ENCODE measurements at regions not wholly inside any gene's neighbourhood (a gene's known extent, or its start where the extent isn't known, plus 50 kb on each side); places are given as distances from the start of the nearest gene placed in this dataset.

GRCh38 chr14:101362529-101363260, 198.6 kb upstream of the DIO3 start:
- Histone ChIP-seq H3K9me3 (ENCODE audit: low read length) (no peaks in the 10 kb centered on the region), H3K79me2 (ENCODE audit: insufficient read depth, low read length) (no peaks in the 10 kb centered on the region), H3K4me1 (ENCODE audit: insufficient read depth, low read length) (peaks cover 28% of the 10 kb centered on the region), H3K4me2 (ENCODE audit: low read depth, low read length) (no peak overlapping the region), H3K4me3 (replicated peaks in 1 of 3; ENCODE audit: insufficient read depth in 1 of 3, low read depth in 2 of 3, low read length in 3 of 3) (no peak overlapping the region), H3K27ac (ENCODE audit: extremely low read length, insufficient read depth, low read length) (no peak overlapping the region), H3K9ac (ENCODE audit: insufficient read depth, low read depth, low read length) (no peak overlapping the region), H3K36me3 (replicated peaks in 1 of 2; ENCODE audit: control insufficient read depth in 1 of 2, insufficient read depth in 2 of 2, low read length in 2 of 2) (no peaks in the 10 kb centered on the region), H3K27me3 (ENCODE audit: control insufficient read depth in 1 of 2, insufficient read depth in 2 of 2, low read length in 2 of 2) (peaks cover 6 to 64% of the 10 kb centered on the region in 2 experiments; a peak in 4 of 5 replicates), H4K20me1 (ENCODE audit: insufficient read depth, low read length) (no peaks in the 10 kb centered on the region), H2AFZ (ENCODE audit: low read length) (no peak overlapping the region)
- BruUV-seq (replicated peaks), result no TSS peak
- 36% methylated on average over 16 of the region's 17 CpGs for WGBS (ENCODE audit: low lambda C conversion rate)
- CTCF ChIA-PET (ENCODE audit: low intra/inter-chr PET ratio, low total read pairs), result no interaction called here
- TF ChIP-seq MYPOP (CRISPR knock-in tag; IDR thresholded peaks at IDR 0.05), result no peak
- TF ChIP-seq ZNF839 (CRISPR knock-in tag; IDR thresholded peaks at IDR 0.05; ENCODE audit: borderline replicate concordance), result no peak
- TF ChIP-seq SMARCE1 (IDR thresholded peaks at IDR 0.05; ENCODE audit: borderline replicate concordance), result no peak
- no peak for TF ChIP-seq HDAC2 (CRISPR knock-in tag; IDR thresholded peaks at IDR 0.05)
- TF ChIP-seq MLXIP (CRISPR knock-in tag; IDR thresholded peaks at IDR 0.05; ENCODE audit: borderline replicate concordance), result no peak
- no peak for TF ChIP-seq MIER2 (CRISPR knock-in tag; IDR thresholded peaks at IDR 0.05)
- no peak for TF ChIP-seq ZNF550 (CRISPR knock-in tag; IDR thresholded peaks at IDR 0.05; ENCODE audit: borderline replicate concordance)
- TF ChIP-seq TFAP4 (IDR thresholded peaks at IDR 0.05; ENCODE audit: borderline replicate concordance, low read depth), result no peak
- TF ChIP-seq ZBTB37 (CRISPR knock-in tag; IDR thresholded peaks at IDR 0.05), result no peak
- DNase-seq (ENCODE audit: low spot score) (no peak), FAIRE-seq (no peak), ATAC-seq (no peak)
- intact Hi-C loops (cut with micrococcal nuclease; ENCODE audit: unreplicated experiment), result no loop called here
- POLR2A ChIA-PET, result no interaction called here
- in situ Hi-C loops (cut with HindIII; ENCODE audit: extremely low pct_ligation_motif_present, low pct_unique_long_range_greater_than_20kb), result no loop called here
